ENCODE measurements at regions not wholly inside any gene's neighbourhood (a gene's known extent, or its start where the extent isn't known, plus 50 kb on each side); places are given as distances from the start of the nearest gene placed in this dataset.

DNA sequence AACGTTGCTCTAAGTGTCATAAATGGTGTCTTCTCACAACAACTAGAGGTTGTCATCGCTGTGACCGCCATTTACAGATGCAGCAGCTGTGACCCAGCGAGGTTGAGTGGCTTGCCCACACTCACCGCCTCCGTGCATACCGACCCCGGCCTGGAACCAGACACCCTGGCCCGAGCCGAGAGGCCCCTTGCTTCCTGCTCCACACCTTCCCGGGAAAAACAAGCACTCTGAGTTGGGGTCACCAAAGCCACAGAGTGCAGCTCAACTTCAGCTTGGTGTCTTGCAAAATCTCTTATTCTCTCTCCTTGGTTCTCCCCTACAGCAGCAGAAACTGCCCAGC is 115.7 kb upstream of the PPP2R2D start:
- Histone ChIP-seq H3K27me3 (replicated peaks in 1 of 2; ENCODE audit: control insufficient read depth in 2 of 2, insufficient read depth in 2 of 2, low read length in 1 of 2) (no peaks in the 10 kb centered on the region), H3K79me2 (ENCODE audit: control insufficient read depth, insufficient read depth, low read length) (no peaks in the 10 kb centered on the region), H3K4me2 (ENCODE audit: control insufficient read depth, insufficient read depth) (no peak overlapping the region), H3K9me3 (replicated peaks; ENCODE audit: control insufficient read depth, insufficient read depth, low read length) (no peaks in the 10 kb centered on the region; the same call in 2 of the 3 replicates), H3K4me3 (no peak overlapping the region), H3K27ac (ENCODE audit: control insufficient read depth, insufficient read depth) (no peak overlapping the region), H3K4me1 (ENCODE audit: control insufficient read depth, insufficient read depth, low read length) (no peaks in the 10 kb centered on the region), H4K20me1 (ENCODE audit: control insufficient read depth, insufficient read depth) (no peaks in the 10 kb centered on the region), H3K36me3 (ENCODE audit: control insufficient read depth in 2 of 2, insufficient read depth in 2 of 2, low read length in 1 of 2) (no peaks in the 10 kb centered on the region), H2AFZ (ENCODE audit: control insufficient read depth, low read depth, low read length) (no peak overlapping the region), H3K9ac (ENCODE audit: control insufficient read depth, insufficient read depth, low read length) (no peak overlapping the region)
- ChIA-PET SMC1A (ENCODE audit: uncharacterized antibody, unreplicated experiment) (interaction anchor here (1.2 to 1.7 kb wide), 2 partner anchors 42 to 307 kb away, joined by 3 to 5 read pairs; no protein-coding TSS in a partner anchor), RAD21 (ENCODE audit: unreplicated experiment) (no interaction called here), CTCF (interaction anchor here (0.6 kb wide), 1 partner anchor 73 kb away, joined by 4 read pairs; no protein-coding TSS in a partner anchor), POLR2A (no interaction called here)
- DNase-seq (ENCODE audit: low read depth, low spot score) (no peak), FAIRE-seq (no peak), ATAC-seq (no peak)
- no TSS peak for BruUV-seq (replicated peaks)
- intact Hi-C loops (cut with micrococcal nuclease; ENCODE audit: unreplicated experiment): no loop called here
- TF ChIP-seq BHLHE40 (IDR thresholded peaks at IDR 0.05; ENCODE audit: borderline replicate concordance in 1 of 2, low read depth in 2 of 2, low read length in 1 of 2) (no peak), BCLAF1 (IDR thresholded peaks at IDR 0.05) (no peak), CHD4 (IDR thresholded peaks at IDR 0.05) (no peak)
- TF ChIP-seq, protein P1, sequence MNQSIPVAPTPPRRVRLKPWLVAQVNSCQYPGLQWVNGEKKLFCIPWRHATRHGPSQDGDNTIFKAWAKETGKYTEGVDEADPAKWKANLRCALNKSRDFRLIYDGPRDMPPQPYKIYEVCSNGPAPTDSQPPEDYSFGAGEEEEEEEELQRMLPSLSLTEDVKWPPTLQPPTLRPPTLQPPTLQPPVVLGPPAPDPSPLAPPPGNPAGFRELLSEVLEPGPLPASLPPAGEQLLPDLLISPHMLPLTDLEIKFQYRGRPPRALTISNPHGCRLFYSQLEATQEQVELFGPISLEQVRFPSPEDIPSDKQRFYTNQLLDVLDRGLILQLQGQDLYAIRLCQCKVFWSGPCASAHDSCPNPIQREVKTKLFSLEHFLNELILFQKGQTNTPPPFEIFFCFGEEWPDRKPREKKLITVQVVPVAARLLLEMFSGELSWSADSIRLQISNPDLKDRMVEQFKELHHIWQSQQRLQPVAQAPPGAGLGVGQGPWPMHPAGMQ (IDR thresholded peaks at IDR 0.05; ENCODE audit: borderline replicate concordance): no peak
- WGBS (ENCODE audit: insufficient coverage, insufficient replicate concordance, low lambda C conversion rate, missing lambda C conversion rate): 41% methylated on average over 11 of the region's 11 CpGs
- in situ Hi-C loops (cut with MboI): loop anchor here (5.0 kb wide), 1 partner anchor 1598 kb away; no protein-coding TSS in a partner anchor
